ENCODE measurements at regions not wholly inside any gene's neighbourhood (a gene's known extent, or its start where the extent isn't known, plus 50 kb on each side); places are given as distances from the start of the nearest gene placed in this dataset.

GRCh38 chr10:118504467-118505205 is 90.8 kb downstream of the PRLHR start:
- DNase-seq (no peak), ATAC-seq (peak in 1 of 8 donors; percentile 66)
- no peaks in the 10 kb centered on the region for H3K9me3 ChIP-seq
- intact Hi-C loops (cut with DNase I): no loop called here
- no peak for TF ChIP-seq CTCF (IDR thresholded peaks at IDR 0.05)
- 62 to 68% methylated on average over 7 of the region's 7 CpGs for WGBS, 2 donors
- H3K27me3 ChIP-seq: peaks cover 0 to 6% (median 0%) of the 10 kb centered on the region in 7 donors
- no peak overlapping the region for H3K27ac ChIP-seq
- H3K4me3 ChIP-seq: no peak overlapping the region
- H3K36me3 ChIP-seq: no peaks in the 10 kb centered on the region
- H3K4me1 ChIP-seq: no peaks in the 10 kb centered on the region

GRCh38 chr10:118504044-118504443 is 91.4 kb downstream of the PRLHR start:
- Histone ChIP-seq H3K27ac (no peak overlapping the region), H3K9me3 (no peaks in the 10 kb centered on the region), H3K36me3 (no peaks in the 10 kb centered on the region), H3K27me3 (peaks cover 0 to 6% (median 0%) of the 10 kb centered on the region in 7 donors), H3K4me1 (no peaks in the 10 kb centered on the region), H3K4me3 (no peak overlapping the region)
- intact Hi-C loops (cut with DNase I): no loop called here
- ATAC-seq: no peak
- 67 to 69% methylated on average over 1 of the region's 1 CpG for WGBS, 2 donors
- no peak for DNase-seq
- no peak for TF ChIP-seq CTCF (IDR thresholded peaks at IDR 0.05)

GRCh38 chr10:118503192-118503591 is 92.3 kb downstream of the PRLHR start:
- Histone ChIP-seq H3K36me3 (no peaks in the 10 kb centered on the region), H3K4me3 (no peak overlapping the region), H3K27me3 (peaks cover 0 to 6% (median 0%) of the 10 kb centered on the region in 7 donors), H3K27ac (no peak overlapping the region), H3K9me3 (no peaks in the 10 kb centered on the region), H3K4me1 (no peaks in the 10 kb centered on the region)
- DNase-seq (no peak), ATAC-seq (no peak)
- intact Hi-C loops (cut with DNase I): no loop called here
- no peak for TF ChIP-seq CTCF (IDR thresholded peaks at IDR 0.05)
- WGBS, 2 donors: 62 to 74% methylated on average over 2 of the region's 2 CpGs

- H3K36me3 ChIP-seq: no peaks in the 10 kb centered on the region
- WGBS, 2 donors: 56 to 61% methylated on average over 9 of the region's 9 CpGs
- peak in 1 of 8 donors; percentile 55 for ATAC-seq
Measured at GRCh38 chr10:118501637-118502440, 93.6 kb downstream of the PRLHR start.

More at GRCh38 chr10:118501637-118502440, 93.6 kb downstream of the PRLHR start:
- no peak overlapping the region for H3K4me3 ChIP-seq
- no peak overlapping the region for H3K27ac ChIP-seq
- intact Hi-C loops (cut with DNase I): no loop called here
- peaks cover 0 to 4% (median 0%) of the 10 kb centered on the region in 7 donors for H3K27me3 ChIP-seq
- no peaks in the 10 kb centered on the region for H3K9me3 ChIP-seq
- DNase-seq: no peak
- no peaks in the 10 kb centered on the region for H3K4me1 ChIP-seq
- TF ChIP-seq CTCF (IDR thresholded peaks at IDR 0.05): no peak

Data from heart right ventricle (tissue), 16 donors.